ENCODE measurements at regions not wholly inside any gene's neighbourhood (a gene's known extent, or its start where the extent isn't known, plus 50 kb on each side); places are given as distances from the start of the nearest gene placed in this dataset.
"Not testable (repeated sequence)": the region's sequence is repeated elsewhere in the genome, so short reads cannot be mapped to it uniquely, and the experiment has no call there.

- no peaks in the 10 kb centered on the region for H3K27me3 Mint-ChIP-seq
- no peak overlapping the region for H3K4me3 Mint-ChIP-seq
- ATAC-seq (no peak), DNase-seq (no peak)
- no peaks in the 10 kb centered on the region for H3K9me3 ChIP-seq (ENCODE audit: control insufficient read depth, low read length, poor library complexity, severe bottlenecking)
- H3K36me3 Mint-ChIP-seq (ENCODE audit: low read depth): no peaks in the 10 kb centered on the region
- no peaks in the 10 kb centered on the region for H3K4me1 Mint-ChIP-seq
- no peak overlapping the region for H3K27ac Mint-ChIP-seq
Observed at GRCh38 chr12:105637470-105637869, 307.0 kb downstream of the C12orf75 start.

- Mint-ChIP-seq H3K36me3 (ENCODE audit: low read depth) (no peaks in the 10 kb centered on the region), H3K4me3 (no peak overlapping the region), H3K4me1 (no peaks in the 10 kb centered on the region), H3K27me3 (peaks cover 5% of the 10 kb centered on the region), H3K27ac (no peak overlapping the region)
- DNase-seq: no peak
- H3K9me3 ChIP-seq (ENCODE audit: control insufficient read depth, low read length, poor library complexity, severe bottlenecking): no peaks in the 10 kb centered on the region
- ATAC-seq: no peak
Observed at GRCh38 chr12:105640761-105641160, 310.3 kb downstream of the C12orf75 start.

DNA sequence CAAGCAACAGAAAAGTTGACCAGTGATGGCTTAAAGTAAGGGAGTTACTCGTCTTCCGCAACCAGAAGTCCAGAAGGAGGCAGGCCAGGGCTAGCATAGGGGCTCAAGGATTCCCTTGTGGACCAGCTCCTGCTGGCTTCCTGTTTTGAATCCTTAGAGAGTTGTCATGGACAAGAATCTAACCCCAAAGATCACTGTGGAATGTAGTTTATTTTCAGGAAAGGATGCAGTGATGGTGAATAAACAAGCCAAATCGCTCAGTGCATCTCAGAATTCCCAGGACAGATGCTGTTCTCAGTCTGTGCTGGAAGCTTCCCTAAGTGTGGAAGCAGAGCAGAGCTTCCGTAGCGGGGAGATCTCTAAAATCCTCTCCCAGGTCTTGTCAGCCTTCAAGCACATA, 311.3 kb downstream of the C12orf75 start:
- DNase-seq (no peak), ATAC-seq (no peak)
- Mint-ChIP-seq H3K4me1 (no peaks in the 10 kb centered on the region), H3K4me3 (no peak overlapping the region), H3K36me3 (ENCODE audit: low read depth) (no peaks in the 10 kb centered on the region), H3K27ac (no peak overlapping the region), H3K27me3 (peaks cover 5% of the 10 kb centered on the region)
- H3K9me3 ChIP-seq (ENCODE audit: control insufficient read depth, low read length, poor library complexity, severe bottlenecking): no peaks in the 10 kb centered on the region

DNA sequence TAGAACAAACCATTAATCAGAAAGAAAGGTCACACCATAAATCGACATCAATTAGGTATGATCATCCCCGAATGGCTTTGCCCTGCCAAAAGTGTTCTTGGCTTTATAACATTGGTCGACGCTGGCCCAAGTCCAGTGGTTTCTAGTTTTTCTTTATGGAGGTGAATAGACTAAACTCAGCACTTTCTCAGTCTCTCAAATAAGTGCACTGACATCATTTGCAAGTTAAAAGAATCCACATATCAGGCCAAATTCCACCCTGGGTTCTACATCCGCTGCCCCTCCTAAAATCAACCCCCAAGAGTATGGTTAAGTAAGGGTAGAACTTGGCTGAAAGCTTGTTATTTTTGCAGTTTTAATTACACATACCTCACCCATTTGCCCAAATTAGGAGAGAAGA, 314.3 kb downstream of the C12orf75 start:
- peaks cover 5% of the 10 kb centered on the region for H3K27me3 Mint-ChIP-seq
- no peaks in the 10 kb centered on the region for H3K4me1 Mint-ChIP-seq
- no peaks in the 10 kb centered on the region for H3K36me3 Mint-ChIP-seq (ENCODE audit: low read depth)
- no peak overlapping the region for H3K27ac Mint-ChIP-seq
- ATAC-seq: no peak
- no peaks in the 10 kb centered on the region for H3K9me3 ChIP-seq (ENCODE audit: control insufficient read depth, low read length, poor library complexity, severe bottlenecking)
- H3K4me3 Mint-ChIP-seq: no peak overlapping the region
- no peak for DNase-seq

GRCh38 chr12:105654606-105655005, 324.1 kb downstream of the C12orf75 start:
- no peaks in the 10 kb centered on the region for H3K9me3 ChIP-seq (ENCODE audit: control insufficient read depth, low read length, poor library complexity, severe bottlenecking)
- no peak overlapping the region for H3K4me3 Mint-ChIP-seq
- no peaks in the 10 kb centered on the region for H3K4me1 Mint-ChIP-seq
- H3K27ac Mint-ChIP-seq: no peak overlapping the region
- H3K36me3 Mint-ChIP-seq (ENCODE audit: low read depth): peaks cover 2% of the 10 kb centered on the region
- DNase-seq (no peak), ATAC-seq (no peak)
- H3K27me3 Mint-ChIP-seq: peaks cover 6% of the 10 kb centered on the region

DNA sequence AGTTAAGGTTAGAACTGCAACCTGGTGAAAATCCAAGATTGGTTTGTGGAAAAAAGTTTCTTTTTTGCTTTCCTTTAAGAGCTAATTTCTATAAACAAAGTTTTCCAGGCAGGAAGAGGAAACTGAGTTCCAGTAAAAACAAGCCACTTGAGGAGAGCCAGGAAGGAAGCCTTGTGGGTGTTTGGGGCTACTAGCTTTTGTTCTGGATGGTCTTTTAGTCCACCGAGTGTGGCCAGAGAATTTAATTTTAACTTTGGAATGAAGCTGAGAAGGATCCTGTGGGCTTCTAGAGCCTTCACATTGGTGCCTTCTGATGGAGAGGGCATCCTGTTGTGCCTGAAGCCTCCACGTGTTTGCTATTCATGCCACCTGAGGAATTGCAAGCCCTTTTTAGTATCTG, 327.9 kb downstream of the C12orf75 start:
- no peak overlapping the region for H3K4me3 Mint-ChIP-seq
- no peaks in the 10 kb centered on the region for H3K4me1 Mint-ChIP-seq
- no peak overlapping the region for H3K27ac Mint-ChIP-seq
- peaks cover 10% of the 10 kb centered on the region for H3K27me3 Mint-ChIP-seq
- no peak for ATAC-seq
- peaks cover 3% of the 10 kb centered on the region for H3K36me3 Mint-ChIP-seq (ENCODE audit: low read depth)
- no peaks in the 10 kb centered on the region for H3K9me3 ChIP-seq (ENCODE audit: control insufficient read depth, low read length, poor library complexity, severe bottlenecking)
- no peak for DNase-seq

- H3K4me3 Mint-ChIP-seq: no peak overlapping the region
- H3K36me3 Mint-ChIP-seq (ENCODE audit: low read depth): peaks cover 3% of the 10 kb centered on the region
- peaks cover 10% of the 10 kb centered on the region for H3K27me3 Mint-ChIP-seq
- no peaks in the 10 kb centered on the region for H3K9me3 ChIP-seq (ENCODE audit: control insufficient read depth, low read length, poor library complexity, severe bottlenecking)
- no peaks in the 10 kb centered on the region for H3K4me1 Mint-ChIP-seq
- ATAC-seq (no peak), DNase-seq (no peak)
- H3K27ac Mint-ChIP-seq: no peak overlapping the region
Observed at GRCh38 chr12:105659355-105660075, 329.0 kb downstream of the C12orf75 start.

DNA sequence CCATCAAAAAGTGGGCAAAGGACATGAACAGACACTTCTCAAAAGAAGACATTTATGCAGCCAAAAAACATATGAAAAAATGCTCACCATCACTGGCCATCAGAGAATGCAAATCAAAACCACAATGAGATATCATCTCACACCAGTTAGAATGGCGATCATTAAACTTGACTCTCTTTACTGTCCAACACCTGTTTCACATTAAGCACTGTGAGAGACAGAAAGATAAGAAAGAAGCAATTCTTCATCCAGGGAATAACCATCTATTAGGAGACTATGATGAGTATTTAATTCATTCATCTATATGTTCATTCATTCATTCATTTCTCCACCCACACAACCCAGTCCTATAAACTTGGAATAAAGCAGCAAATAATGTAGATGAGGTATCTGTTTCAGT, 334.3 kb downstream of the C12orf75 start:
- not testable (repeated sequence) for H3K4me3 Mint-ChIP-seq; H3K36me3 Mint-ChIP-seq (ENCODE audit: low read depth); H3K9me3 ChIP-seq (ENCODE audit: control insufficient read depth, low read length, poor library complexity, severe bottlenecking); DNase-seq; ATAC-seq; H3K4me1 Mint-ChIP-seq; H3K27ac Mint-ChIP-seq; H3K27me3 Mint-ChIP-seq

GRCh38 chr12:105665366-105665765, 334.9 kb downstream of the C12orf75 start:
- ATAC-seq: no peak
- H3K9me3 ChIP-seq (ENCODE audit: control insufficient read depth, low read length, poor library complexity, severe bottlenecking): no peaks in the 10 kb centered on the region
- peaks cover 2% of the 10 kb centered on the region for H3K36me3 Mint-ChIP-seq (ENCODE audit: low read depth)

DNA sequence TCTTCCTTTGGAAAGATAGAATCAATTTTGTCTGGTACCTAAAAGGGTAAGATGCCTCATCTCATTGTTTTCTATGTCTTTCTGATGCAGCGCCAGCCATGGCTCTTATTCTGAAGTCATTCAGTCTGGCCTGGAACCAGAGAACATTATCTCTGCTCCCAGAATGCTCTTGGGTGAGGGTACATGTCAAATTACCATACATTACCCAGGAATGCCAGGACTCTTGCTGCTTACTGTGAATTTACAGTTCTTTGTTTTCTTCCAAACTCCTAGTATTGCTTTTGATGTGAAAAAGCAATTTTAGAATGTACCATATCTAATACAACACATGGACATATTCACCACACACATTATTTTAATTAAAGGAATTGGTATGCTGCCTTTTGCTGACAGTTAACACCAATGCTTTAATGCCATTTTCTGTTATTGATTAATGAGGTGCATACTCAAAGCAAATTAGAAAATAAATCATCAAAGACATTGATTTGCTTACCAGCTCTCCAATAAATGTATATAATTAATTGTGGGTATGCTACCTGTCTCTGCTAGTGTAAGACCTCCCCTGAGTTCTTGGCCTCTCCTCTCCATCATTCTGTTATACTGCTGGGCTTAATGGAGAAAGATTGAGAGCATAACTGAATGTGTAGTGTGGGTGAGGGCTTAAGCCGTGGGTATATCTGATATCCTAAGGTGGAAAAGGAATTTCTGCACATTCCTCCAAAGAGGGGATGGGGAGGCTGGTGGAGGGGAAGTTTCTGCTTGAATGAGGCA, 337.7 kb downstream of the C12orf75 start:
- no peak for ATAC-seq
- no peak overlapping the region for H3K27ac Mint-ChIP-seq
- H3K4me1 Mint-ChIP-seq: no peaks in the 10 kb centered on the region
- no peak for DNase-seq
- no peak overlapping the region for H3K4me3 Mint-ChIP-seq
- no peaks in the 10 kb centered on the region for H3K9me3 ChIP-seq (ENCODE audit: control insufficient read depth, low read length, poor library complexity, severe bottlenecking)
- no peaks in the 10 kb centered on the region for H3K27me3 Mint-ChIP-seq
- H3K36me3 Mint-ChIP-seq (ENCODE audit: low read depth): no peaks in the 10 kb centered on the region

More at GRCh38 chr12:105665366-105665765, 334.9 kb downstream of the C12orf75 start:
- Mint-ChIP-seq H3K27ac (no peak overlapping the region), H3K4me3 (no peak overlapping the region), H3K4me1 (no peaks in the 10 kb centered on the region), H3K27me3 (peaks cover 5% of the 10 kb centered on the region)
- no peak for DNase-seq

- DNase-seq: no peak
- no peaks in the 10 kb centered on the region for H3K9me3 ChIP-seq (ENCODE audit: control insufficient read depth, low read length, poor library complexity, severe bottlenecking)
- Mint-ChIP-seq H3K4me1 (no peaks in the 10 kb centered on the region), H3K4me3 (no peak overlapping the region), H3K27ac (no peak overlapping the region), H3K27me3 (no peaks in the 10 kb centered on the region), H3K36me3 (ENCODE audit: low read depth) (no peaks in the 10 kb centered on the region)
- no peak for ATAC-seq
Observed at GRCh38 chr12:105670672-105671071, 340.2 kb downstream of the C12orf75 start.

DNA sequence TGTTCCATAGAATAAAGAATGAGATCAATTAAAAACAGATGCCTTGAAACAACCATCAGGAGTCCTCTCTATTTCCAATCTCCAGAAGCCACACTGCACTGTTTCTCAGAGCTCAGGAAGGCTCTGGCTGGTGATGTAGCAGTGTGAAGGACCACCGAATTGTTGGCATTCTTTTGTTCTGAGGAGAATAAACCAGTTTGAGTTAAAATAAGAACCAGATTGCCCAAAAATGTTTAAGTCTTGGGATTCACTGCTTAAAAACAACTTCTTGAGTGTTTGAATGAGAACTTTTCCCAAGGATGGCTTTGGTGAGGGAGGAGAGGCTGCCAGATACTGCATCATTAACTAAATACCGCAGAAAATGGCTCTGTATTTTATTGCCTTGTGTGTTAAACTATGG, 341.2 kb downstream of the C12orf75 start:
- no peak for DNase-seq
- H3K36me3 Mint-ChIP-seq (ENCODE audit: low read depth): no peaks in the 10 kb centered on the region
- H3K27ac Mint-ChIP-seq: no peak overlapping the region
- H3K4me1 Mint-ChIP-seq: no peaks in the 10 kb centered on the region
- no peak for ATAC-seq
- no peaks in the 10 kb centered on the region for H3K27me3 Mint-ChIP-seq
- H3K9me3 ChIP-seq (ENCODE audit: control insufficient read depth, low read length, poor library complexity, severe bottlenecking): no peaks in the 10 kb centered on the region
- no peak overlapping the region for H3K4me3 Mint-ChIP-seq

- no peak for ATAC-seq
- Mint-ChIP-seq H3K27ac (no peak overlapping the region), H3K27me3 (no peaks in the 10 kb centered on the region), H3K4me1 (no peaks in the 10 kb centered on the region), H3K36me3 (ENCODE audit: low read depth) (no peaks in the 10 kb centered on the region), H3K4me3 (no peak overlapping the region)
- H3K9me3 ChIP-seq (ENCODE audit: control insufficient read depth, low read length, poor library complexity, severe bottlenecking): no peaks in the 10 kb centered on the region
- no peak for DNase-seq
Observed at GRCh38 chr12:105672121-105672975, 341.9 kb downstream of the C12orf75 start.
